Activated CD4-positive, alpha-beta T cell treated with anti-CD3 and anti-CD28 coated beads, Interleukin-2, amount 50 U/mL, for 4 hours (primary cell): ENCODE measurements at regions not wholly inside any gene's neighbourhood (a gene's known extent, or its start where the extent isn't known, plus 50 kb on each side); places are given as distances from the start of the nearest gene placed in this dataset.

ENCODE experiments used
- DNase-seq, 2 experiments: peaks; one replicate each; pipeline ENCODE4 v3.0.0-alpha.2; 2020

- no peak for DNase-seq
Observed at GRCh38 chr18:41829647-41830516, 125.2 kb upstream of the PIK3C3 start.

GRCh38 chr18:41828137-41828536 lies 126.9 kb upstream of the PIK3C3 start:
- DNase-seq: no peak

GRCh38 chr18:41820784-41821183 lies 134.2 kb upstream of the PIK3C3 start:
- DNase-seq: no peak

- no peak for DNase-seq
Observed at GRCh38 chr18:41818381-41819355, 136.4 kb upstream of the PIK3C3 start.

GRCh38 chr18:41814651-41815050 lies 140.4 kb upstream of the PIK3C3 start:
- DNase-seq: no peak

- no peak for DNase-seq
Observed at GRCh38 chr18:41809652-41810051, 145.4 kb upstream of the PIK3C3 start.

- DNase-seq: no peak
Observed at GRCh38 chr18:41805341-41805740, 149.7 kb upstream of the PIK3C3 start.

- no peak for DNase-seq
Observed at GRCh38 chr18:41798879-41799278, 156.2 kb upstream of the PIK3C3 start.

GRCh38 chr18:41790687-41791086 lies 164.3 kb upstream of the PIK3C3 start:
- no peak for DNase-seq

- no peak for DNase-seq
Observed at GRCh38 chr18:41789001-41789400, 166.0 kb upstream of the PIK3C3 start.

- DNase-seq: no peak
Observed at GRCh38 chr18:41783879-41784278, 171.2 kb upstream of the PIK3C3 start.

- no peak for DNase-seq
Observed at GRCh38 chr18:41783065-41783818, 171.8 kb upstream of the PIK3C3 start.

GRCh38 chr18:41771973-41772372 lies 183.1 kb upstream of the PIK3C3 start:
- DNase-seq: no peak

- DNase-seq: no peak
Observed at GRCh38 chr18:41769265-41769664, 185.8 kb upstream of the PIK3C3 start.

GRCh38 chr18:41768467-41768866 lies 186.6 kb upstream of the PIK3C3 start:
- no peak for DNase-seq

GRCh38 chr18:41767960-41768359 lies 187.1 kb upstream of the PIK3C3 start:
- no peak for DNase-seq

- DNase-seq: no peak
Observed at GRCh38 chr18:41765460-41765859, 189.6 kb upstream of the PIK3C3 start.

- no peak for DNase-seq
Observed at GRCh38 chr18:41763361-41763760, 191.7 kb upstream of the PIK3C3 start.

GRCh38 chr18:41761333-41762018 lies 193.6 kb upstream of the PIK3C3 start:
- no peak for DNase-seq

- DNase-seq: no peak
Observed at GRCh38 chr18:41758534-41758933, 196.5 kb upstream of the PIK3C3 start.

GRCh38 chr18:41756141-41756540 lies 198.9 kb upstream of the PIK3C3 start:
- DNase-seq: no peak

GRCh38 chr18:41754332-41754731 lies 200.7 kb upstream of the PIK3C3 start:
- DNase-seq: no peak
